Renal cortex interstitium (tissue), 11 donors: ENCODE measurements at regions not wholly inside any gene's neighbourhood (a gene's known extent, or its start where the extent isn't known, plus 50 kb on each side); places are given as distances from the start of the nearest gene placed in this dataset.

ENCODE experiments used
- DNase-seq, 11 donors: peaks; one replicate each; pipeline ENCODE4 v3.0.0-alpha.2; 2013; ENCODE audit warnings: low read depth in 9 of 11, low spot score in 4 of 11; ENCODE audit errors: extremely low read depth in 1 of 11

DNA sequence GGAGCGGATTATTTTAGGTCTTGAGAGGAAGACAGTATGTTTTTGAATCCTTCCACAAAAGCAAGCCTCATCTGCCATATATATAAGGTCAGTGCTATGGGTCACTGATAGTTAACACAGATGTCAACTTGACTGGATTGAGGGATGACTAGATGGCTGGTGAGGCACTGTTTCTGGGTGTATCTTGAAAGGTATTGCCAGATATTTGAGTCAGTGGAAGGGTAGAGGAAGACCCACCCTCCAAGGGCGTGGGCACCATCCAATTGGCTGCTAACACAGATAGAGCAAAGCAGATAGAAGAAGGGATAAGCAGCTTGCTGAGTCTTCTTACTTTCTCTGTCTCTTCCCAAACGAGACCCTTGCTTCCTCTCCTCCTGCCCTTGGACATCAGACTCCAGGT lies 185.0 kb upstream of the BTG1 start:
- no peak for DNase-seq

DNA sequence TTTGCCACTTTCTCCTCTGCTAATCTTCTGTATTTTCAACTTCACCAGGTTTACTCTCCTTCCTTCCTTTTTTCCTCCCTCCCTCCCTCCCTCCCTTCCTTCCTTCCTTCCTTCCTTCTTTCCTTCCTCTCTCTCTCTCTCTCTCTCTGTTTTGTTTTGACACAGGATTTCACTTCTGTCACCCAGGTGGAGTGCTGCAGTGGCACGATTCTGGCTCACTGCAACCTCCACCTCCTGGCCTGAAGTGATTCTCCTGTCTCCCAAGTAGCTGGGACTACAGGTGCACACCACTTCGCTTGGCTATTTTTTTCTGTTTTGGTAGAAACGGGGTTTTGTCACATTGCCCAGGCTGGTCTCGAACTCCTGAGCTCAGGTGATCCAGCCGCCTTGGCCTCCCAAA lies 181.2 kb upstream of the BTG1 start:
- DNase-seq: no peak

DNA sequence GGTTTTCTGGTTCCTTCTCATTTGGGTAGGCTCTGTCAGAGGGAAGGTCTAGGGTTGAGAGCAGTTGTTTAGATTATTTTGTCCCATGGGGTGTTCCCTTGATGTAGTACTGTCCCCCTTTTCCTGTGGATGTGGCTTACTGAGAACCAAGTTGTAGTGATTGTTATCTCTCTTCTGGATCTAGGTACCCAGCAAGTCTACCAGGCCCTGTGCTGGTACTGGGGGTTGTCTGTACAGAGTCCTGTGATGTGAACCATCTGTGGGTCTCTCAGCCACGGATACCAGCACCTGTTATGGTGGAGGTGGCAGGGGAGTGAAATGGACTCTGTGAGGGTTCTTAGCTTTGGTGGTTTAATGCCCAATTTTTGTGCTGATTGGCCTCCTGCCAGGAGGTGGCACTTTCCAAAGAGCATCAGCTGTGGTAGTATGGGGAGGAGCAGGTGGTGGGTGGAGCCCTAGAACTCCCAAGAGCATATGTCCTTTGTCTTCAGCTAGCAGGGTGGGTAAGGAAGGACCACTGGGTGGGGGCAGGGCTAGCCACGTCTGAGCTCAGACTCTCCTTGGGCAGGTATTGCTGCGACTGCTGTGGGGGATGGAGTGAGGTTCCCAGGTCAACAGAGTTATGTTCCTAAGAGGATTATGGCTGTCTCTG lies 179.3 kb upstream of the BTG1 start:
- DNase-seq: no peak

DNA sequence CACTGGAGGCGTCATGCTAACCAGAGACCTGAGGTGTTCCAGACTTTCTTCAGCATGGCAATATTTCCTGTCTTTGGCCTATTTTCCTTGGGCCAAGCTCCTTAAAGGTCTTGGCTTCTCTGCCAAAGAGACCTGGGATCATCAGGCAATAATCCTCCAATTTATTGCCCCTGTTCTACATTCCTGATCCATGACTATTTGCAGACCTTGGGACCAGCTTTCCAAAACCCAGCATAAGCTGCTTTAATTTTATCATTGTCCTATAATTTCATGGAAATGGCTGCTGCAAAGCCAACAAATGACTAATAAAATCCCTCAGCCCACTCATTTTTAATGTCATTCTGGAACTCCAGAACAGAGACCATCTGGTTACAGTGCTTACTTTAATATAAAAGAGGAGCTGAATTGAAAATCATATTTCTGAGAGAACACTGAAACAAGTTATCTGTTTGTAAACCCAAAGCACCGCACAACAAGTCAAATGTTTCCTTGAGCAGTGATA lies 166.9 kb upstream of the BTG1 start:
- DNase-seq: no peak

DNA sequence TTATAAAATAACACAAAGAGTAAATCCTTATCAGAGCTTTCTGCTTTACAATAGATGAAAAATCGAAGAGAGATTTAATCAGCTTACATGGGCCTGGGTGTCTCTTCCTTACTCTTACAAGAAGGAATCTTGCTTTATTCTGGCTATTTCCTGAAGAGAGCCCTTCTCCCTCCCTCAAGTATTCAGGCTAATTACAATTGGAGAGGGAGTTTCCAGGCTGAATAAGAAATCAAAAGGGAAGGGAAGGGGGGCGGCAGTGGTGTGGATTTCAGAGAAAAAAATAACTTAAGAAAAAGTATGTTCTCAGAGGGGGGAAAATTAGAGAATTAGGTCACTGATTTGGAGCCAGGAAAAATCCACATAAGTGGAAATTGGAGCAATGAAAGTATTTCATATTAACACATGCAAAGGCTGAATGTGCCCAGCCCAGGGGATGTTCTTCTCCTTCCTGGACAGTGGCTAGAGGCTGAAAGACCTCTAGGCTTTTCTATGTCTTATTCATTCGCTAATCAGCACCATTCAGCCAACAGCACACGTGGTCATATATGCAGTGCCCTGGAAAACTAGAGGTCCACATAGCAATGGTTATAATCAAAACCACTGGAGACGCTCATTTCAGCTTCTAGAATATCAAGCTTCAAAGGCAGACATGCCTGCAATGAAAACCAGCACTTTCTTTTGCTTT lies 158.9 kb upstream of the BTG1 start:
- DNase-seq: peak in 3 of 11 donors; percentile 15 to 18 (median 16)

DNA sequence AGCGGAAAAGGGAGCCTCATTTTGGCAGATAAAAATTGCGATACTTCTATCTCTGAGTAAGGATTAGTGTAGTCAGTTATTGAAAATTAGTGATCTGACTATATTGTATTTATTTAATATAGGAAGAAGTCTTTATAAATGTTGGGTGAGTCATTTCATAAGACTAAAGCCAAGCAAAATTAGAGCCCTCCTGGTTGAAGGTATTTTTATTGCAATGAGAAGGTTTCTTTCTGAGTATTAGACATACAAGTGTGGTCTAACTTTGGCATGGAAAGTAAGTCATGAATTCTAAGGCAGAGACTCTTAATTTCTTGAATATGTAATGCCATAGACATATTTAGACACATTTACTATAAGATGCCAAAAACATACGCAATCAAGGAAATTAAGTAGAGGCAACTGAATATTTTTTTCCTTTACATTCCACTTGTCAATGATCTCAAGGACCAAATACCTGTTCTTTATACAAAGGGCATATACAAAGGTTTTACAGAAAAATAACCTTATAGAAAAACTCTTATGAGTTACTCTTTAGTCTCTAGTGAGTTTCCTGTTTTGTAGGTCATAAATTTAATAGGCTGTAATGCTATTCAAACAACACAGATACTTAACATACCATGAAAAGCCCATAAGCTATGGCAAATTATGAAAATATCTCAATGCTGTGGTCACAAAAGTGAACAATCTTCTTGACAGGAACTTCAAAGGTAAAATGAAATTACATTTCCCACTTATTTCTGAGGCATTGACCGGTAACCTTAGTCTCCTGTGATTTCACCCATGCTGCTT lies 156.6 kb upstream of the BTG1 start:
- no peak for DNase-seq

DNA sequence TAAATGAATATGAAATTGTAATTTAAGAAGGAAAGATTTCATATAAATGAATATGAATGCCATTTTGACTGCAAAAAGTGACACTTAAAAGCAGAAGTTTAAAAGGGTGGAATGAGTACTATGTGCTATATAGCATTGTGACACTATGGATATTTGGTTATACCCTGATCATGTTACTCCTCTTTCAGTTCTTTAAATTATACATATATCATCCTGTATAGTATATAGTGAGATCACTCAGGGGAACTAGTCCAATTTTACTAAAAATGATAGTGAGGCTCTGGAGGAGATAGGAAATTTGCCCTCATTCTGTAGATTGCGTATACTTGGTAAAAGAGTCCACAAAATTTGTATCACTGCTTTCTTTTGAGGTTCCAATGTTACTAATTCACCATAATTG lies 155.7 kb upstream of the BTG1 start:
- DNase-seq: no peak

DNA sequence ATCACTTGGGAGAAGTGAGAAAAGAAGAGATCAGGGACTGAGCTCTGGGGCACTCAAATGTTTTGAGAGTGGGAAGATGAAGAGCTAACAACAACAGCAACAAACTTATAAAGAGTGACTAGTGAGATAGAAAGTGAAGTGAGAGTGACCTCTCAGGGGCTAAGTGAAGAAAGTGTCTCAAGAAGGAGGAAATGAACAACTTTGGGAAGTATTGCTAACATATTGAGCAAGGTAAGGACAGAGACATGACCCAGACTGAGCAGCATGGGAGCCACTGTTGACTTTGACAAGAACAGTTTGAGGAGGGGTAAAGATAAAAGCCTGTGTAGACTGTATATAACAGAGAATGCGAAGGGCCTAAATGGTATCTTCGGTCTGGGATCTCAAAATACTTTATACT lies 155.1 kb upstream of the BTG1 start:
- no peak for DNase-seq

DNA sequence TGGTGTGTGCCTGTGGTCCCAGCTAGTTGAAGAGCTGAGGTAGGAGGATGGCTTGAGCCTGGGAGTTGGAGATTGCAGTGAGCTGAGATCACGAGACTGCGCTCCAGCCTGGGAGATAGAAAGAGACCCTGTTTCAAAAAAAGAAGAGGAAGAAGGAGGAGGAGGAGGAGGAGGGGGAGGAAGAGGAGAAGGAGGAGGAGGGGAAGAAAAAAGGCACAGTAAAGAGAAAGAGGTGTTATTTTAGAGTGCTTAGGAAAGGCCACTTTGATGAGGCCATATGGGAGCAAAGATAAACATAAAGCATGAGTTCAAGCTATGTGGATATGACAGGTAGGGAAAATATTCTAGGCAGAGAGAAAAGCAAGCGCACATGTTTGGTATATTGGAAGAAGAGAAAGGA lies 154.1 kb upstream of the BTG1 start:
- no peak for DNase-seq

DNA sequence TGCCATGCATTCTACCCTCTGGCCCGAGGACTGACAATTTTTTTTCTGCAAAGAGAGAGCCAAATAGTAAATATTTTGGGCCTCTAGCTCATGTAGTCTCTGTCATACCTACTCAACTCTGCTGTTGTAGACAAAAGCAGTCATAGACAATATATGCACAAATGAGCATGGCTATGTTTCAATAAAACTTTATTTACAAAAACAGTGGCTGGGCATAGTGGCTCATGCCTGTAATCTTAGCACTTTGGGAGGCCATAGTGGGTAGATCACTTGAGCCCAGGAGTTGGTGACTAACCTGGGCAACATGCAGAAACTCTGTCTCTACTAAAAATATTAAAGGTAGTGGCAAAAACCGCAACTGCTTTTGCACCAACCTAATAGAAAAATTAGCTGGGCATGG lies 153.7 kb upstream of the BTG1 start:
- DNase-seq: no peak

DNA sequence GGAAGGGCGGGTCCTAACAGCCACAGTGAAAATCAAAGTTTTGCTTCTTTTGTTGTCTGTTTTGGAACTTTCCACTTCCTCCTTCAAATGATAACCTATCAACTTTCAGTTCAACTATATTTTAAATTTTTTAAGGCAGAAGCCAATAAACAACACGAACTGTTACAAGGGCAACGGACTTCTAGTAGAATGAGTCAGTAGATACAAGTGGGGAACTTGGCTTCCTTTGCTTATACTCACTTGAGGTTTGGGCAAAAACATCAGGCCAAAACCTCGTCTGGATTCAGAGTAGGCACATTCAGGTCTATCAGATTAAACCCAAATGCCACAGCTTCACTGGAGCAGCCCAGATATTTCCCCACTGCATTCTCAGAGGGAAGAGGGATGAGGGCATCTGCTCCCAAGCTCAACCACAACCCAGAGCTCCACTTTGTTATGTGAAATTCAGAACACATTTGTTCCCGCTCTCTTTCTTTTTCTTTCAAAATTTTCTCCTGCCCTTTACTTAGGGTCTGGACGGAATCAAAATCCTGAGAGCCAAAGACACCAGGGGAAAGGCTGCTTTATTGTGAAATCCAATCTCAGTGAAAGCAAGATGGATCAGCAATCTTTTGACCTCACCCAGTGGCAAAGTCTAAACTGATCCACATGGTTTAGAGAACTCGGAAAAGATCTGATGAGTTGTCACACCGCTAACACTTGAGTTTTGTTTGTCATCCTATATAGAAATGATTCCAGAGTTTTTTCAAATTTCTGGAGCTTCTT lies 152.5 kb upstream of the BTG1 start:
- no peak for DNase-seq

DNA sequence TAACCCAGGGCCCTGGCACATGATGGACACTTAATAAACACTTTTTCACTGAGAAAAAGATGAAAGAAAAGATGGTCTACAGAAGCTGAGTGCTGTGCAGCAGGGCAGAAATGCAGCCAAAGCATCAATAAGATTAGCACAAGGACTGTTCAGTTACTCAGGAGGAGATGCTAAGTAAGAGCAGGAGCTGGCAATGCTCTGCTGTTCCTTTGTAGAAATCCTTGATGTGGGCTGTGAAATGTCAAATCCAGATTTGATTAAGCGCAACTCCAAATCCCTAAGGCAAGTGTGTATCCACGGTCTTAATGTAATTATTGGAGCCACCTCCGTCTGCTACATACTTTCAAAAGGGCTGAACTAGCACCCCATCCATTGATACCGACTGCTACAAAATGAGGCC lies 151.8 kb upstream of the BTG1 start:
- DNase-seq: no peak

DNA sequence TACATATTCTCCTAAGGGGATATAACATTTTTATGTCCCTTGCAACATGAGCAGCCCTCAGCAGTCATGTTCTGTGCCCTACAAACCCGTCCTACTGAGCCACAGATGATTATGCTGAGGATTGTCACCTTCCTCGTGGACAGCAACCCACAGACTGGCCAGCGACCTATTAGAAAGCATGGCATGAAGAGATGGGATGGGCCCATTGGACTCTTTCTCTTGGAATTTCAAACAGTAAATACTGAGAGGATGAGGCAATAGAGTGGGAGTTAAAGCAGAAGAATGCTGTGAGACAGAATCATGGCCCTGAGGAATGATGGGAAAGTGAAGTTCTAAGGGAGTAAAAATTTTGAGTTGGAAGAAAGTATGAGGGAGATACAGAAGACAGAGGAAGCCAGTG lies 149.9 kb upstream of the BTG1 start:
- no peak for DNase-seq

DNA sequence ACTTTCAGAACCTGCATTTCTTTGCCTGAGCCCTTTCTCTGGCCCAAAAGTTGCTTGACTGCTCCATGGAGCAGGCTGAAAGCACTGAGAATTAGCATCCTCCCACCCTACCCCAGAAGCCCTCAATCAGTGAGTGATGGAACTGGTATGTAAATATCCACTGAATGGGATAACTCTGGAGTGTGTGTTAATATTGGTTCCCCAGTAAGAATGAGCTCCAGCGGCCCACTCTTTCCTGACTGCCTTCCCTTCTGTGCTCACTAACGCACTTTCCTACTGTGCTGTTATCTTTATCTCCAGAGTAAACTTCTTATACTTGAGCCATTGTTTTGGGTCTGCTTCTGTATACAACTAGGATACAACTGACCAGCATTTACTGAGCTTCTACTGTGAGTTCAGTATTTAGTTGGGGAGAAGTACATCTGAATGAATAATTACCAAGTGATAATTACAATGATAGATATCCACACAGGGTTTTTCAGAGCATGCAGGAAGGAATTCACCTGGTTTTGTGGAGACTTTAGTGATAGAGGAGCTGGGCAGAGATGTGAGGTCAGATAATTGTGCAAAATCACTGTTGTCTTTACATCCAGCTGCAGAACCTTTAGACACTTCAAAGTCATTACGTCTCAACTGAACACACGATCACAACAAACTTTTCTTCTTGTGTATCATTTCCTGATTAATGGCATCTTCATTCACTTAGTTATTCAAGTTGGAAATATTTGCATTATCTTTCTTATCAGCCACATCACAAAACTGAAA lies 149.2 kb upstream of the BTG1 start:
- DNase-seq: no peak

DNA sequence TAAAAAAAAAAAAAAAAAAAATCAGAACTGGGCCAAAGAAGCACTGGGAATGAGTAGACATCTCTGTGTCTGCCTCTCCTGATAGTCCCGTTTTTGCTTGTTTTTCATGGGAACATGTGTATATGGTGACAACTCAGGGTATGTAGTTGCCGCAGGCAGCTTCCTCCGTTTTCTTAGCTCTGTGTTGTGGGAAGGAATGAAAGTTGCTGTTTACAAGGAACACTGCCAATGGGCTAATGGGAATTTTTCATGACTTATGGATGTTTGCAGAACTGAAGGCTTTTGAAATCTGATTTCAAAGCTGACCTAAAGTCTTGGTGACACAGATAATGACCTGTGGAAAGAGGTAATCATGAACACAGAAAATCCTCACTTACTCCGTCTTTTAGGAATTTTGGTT lies 146.4 kb upstream of the BTG1 start:
- DNase-seq: no peak

DNA sequence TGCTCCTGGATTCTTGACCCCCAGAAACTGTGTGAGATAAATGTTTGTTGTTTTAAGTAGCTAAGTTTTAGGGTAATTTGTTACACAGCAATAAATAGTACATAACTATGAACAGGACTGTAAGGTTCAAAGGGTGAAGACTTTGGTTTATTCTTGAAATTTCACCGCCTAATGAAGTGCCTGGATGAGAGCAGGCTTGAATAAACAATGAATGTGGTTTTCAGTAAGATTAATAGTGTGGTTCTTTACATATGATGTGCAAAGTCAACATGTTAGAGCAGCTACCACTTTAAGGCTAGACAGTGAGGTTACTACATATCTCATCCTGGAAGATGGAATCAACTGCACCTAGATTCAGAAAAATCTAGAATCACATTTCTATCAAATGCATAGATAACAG lies 145.2 kb upstream of the BTG1 start:
- no peak for DNase-seq

DNA sequence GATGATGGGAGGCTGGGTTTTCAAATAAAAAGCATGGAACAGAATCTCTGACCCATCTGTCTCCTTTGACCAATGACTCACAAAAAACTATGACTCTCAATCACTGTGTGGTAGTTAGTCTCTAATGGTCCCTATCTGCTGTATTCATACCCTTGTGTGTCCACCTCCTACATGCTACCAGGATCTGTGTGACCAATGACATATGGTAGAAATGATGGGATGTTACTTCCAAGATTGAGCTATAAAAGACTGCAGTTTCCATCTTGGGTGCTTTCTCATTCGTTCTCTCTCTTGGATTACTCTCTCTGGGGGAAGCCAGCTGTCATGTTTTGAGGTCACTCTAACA lies 144.7 kb upstream of the BTG1 start:
- no peak for DNase-seq

DNA sequence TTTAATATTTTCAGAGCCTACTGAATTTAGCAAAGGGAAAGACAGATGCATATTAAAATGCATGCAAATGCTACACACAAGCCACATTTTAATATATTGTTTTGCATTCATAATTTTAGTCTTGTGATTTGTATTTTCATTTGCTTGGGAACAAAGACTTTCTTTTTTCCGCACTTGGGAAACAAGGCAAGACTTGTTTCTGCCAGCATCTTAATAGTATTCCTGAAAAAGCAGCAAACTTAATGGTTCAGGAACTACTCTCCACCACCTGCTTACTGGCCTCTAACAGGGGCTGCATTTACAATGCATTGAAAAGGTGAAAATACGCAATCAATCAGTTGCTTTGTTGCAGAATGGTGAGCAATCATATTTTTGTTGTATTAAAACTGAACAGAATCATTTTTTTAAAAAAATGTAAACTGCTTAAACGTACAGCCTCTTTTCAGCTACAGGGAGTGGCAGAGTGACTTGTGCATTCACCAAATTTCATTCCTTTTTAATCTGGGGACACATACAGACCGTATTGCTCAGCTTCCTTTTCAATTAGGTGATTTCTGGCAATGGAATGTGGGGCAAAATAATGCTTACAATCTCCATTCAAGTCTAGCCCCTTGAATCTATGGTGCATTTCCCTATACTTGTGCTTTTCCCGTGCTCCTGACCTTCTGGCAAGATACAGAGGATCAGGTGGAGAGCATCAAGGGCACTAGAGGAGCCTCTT lies 144.1 kb upstream of the BTG1 start:
- DNase-seq: no peak
